COLO668 (cell line): ENCODE measurements at regions not wholly inside any gene's neighbourhood (a gene's known extent, or its start where the extent isn't known, plus 50 kb on each side); places are given as distances from the start of the nearest gene placed in this dataset.
"Not testable (repeated sequence)": the region's sequence is repeated elsewhere in the genome, so short reads cannot be mapped to it uniquely, and the experiment has no call there.

Experiments
- DNase-seq: peaks from one replicate; lab custom pipeline; 2025; ENCODE audit not compliant: unreplicated experiment; lab: John Stamatoyannopoulos, UW

DNA sequence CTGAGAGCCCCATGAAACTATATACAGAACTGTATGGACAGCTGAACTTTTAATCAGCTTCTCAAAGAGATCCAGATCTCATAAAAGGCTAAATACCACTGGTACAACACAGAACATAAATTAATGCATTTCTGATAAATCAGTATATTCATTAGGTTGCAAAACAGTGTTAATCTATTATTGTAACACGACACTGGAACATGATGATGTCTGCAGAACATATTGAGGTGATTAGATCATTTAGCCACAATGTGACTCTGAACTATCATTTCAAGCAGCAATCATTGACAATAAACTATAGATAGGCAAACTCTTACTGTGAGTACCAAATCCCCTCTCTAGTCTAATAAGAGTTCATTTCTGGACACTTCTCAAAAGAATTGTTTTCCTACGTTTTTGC lies 50.3 kb downstream of the GASK1B start:
- no peak for DNase-seq

- no peak for DNase-seq
Measured at GRCh38 chr4:158121161-158121579, 51.7 kb downstream of the GASK1B start.

- not testable (repeated sequence) for DNase-seq
Measured at GRCh38 chr4:158120645-158121151, 52.1 kb downstream of the GASK1B start.

- DNase-seq = no peak
Measured at GRCh38 chr4:158112611-158113010, 60.2 kb downstream of the GASK1B start.

DNA sequence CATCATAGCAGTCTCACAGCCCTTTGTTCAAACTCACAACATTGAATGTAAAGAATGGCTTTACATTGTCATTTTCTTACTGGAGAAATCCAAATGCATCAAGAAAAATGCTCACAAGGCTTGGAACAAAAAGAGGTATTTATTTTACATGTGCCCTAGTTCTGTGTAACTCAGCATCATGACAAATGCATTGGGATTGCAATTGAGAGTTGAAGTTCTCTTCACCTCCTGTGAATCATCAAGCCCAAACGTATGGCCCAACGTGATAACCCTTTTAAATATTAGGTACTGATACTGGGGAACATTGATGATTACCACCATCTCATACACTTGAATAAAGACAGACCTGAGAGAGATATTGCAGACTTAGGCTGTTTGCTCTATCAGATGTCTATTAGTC lies 61.6 kb downstream of the GASK1B start:
- no peak for DNase-seq

DNA sequence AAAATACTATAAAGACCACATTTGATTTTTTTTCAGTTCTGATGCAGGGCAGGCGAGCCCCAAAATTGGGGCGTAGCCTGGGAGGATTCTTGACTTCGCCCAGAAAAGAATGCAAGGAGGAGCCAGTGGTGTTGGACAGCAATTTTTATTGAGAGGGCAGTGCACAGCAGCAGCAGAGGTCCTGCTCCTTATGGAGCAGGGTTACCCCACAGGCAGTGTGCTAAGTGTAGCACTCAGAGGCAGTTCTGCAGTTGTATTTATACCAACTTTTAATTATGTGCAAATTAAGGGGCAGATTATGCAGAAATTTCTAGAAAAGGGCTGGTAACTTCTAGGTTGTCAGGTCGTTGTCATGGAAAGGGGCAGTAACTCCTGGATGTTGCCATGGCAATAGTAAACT lies 69.9 kb downstream of the GASK1B start:
- no peak for DNase-seq

DNA sequence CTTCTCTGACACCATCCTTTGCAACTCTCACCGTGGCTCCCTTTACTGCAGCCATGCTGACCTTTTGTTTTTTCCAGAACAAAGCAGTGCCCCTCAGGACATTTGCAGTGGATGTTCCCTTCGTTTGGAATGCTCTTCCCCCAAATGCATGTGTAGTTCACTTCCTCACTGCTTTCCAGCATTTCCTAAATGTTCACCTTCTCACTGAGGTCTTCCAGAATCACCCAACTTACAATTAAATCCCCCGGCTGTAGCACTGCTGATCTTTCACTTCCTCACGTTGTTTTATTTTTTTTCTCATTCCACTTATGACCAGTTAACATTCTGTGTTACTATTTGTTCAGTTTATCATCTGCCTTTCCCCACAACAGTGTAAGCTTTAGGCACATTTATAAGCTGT lies 73.1 kb downstream of the GASK1B start:
- no peak for DNase-seq

DNA sequence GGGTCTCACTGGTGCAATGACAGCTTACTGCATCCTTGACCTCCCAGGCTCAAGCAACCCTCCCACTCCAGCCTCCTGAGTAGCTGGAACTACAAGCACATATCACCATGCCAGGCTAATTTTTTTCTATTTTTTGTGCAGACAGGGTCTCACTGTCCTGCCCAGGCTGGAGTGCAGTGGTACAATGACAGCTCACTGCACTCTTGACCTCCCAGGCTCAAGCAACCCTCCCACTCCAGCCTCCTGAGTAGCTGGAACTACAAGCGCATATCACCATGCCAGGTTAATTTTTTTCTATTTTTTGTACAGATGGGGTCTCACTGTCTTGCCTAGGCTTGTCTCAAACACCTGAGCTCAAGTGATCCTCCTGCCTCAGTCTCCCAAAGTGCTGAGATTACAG lies 74.0 kb downstream of the GASK1B start:
- DNase-seq = no peak

DNA sequence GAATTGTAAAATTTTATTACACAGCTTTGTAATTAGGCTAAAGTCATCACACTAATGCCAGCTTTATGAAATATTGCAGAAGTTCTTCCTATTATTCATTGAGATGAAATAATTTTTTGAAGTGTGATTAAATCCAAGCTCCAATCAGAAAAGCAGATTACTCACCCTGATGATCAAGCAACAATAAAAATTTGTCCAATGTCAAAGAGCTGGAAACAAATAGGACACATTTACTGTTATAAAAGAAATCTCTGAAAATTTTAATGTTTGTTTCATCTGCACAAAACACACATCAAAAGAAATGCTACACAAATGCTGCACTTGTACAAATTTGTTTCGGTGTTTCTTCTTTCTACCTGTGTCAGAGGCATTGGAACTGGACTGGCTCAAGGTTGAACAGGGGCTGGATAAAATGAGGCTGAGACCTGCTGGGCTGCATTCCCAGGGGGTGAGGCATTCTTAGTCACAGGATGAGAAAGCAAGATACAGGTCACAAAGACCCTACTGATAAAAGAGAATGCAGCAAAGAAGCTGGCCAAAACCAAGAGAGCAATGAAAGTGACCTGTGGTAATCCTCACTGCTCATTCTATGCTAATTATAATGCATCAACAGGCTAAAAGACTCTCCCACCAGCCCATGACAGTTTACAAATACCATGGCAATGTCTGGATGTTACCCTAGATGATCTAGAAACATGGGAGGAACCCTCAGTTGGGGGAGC lies 78.3 kb downstream of the GASK1B start:
- no peak for DNase-seq

GRCh38 chr4:158090323-158090722 lies 82.5 kb downstream of the GASK1B start:
- no peak for DNase-seq

GRCh38 chr4:158089897-158090296 lies 82.9 kb downstream of the GASK1B start:
- DNase-seq = not testable (repeated sequence)

DNA sequence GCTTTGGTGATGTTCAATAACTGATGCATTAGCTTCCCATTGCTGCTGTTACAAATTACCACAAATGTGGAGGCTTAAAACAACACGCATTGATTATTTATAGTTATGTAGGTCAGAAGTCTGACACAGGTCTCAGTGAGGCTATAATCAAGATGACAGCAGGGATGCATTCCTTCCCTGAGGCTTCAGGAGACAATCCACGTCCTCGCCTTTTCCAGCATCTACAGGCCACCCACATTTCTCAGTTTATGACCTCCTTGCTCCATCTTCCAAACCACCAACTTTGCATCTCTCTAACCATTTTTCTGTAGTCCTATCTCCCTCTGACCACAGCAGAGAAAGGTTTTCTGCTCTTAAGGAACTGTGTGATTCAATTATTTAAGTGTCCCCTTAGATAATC lies 92.5 kb downstream of the GASK1B start:
- DNase-seq = no peak

DNA sequence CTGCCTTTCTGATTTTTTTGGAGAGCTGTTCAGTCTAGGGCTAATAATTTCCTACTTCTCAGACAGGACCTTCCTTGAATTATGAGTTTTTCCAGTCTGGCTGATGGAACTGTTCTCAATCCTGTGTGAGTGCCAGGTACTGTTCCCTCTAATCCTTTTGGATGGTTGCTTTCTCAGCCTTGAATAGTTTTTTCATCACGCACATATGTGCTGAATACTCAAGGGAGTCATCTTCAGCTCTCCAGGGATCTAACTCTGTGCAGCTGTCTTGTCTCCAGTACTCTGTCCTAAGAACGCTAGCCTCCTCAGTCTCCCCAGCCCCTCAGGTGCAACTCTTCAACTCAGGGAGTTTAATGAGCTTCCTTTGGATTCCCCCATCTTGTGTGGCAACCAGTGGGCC lies 93.2 kb downstream of the GASK1B start:
- DNase-seq = no peak

GRCh38 chr4:158077835-158078234 lies 95.0 kb downstream of the GASK1B start:
- DNase-seq = no peak

DNA sequence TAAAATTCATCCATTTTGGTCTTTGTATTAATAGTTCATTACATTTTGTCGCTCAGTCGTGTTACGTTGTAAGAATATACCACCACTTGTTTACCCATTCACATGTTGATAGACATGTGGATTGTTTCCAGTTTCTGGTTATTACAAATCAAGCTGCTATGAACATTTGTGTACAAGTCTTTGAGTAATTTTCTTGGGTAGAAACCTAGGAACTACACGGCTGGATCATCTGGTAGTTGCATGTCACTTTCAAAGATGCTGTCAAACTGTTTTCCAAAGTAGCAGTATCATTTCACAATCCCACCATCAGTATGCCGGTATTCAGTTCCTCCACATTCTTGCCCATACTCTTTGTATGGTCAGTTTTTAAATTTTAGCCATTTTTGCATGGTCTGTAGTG lies 98.0 kb downstream of the GASK1B start:
- no peak for DNase-seq

DNA sequence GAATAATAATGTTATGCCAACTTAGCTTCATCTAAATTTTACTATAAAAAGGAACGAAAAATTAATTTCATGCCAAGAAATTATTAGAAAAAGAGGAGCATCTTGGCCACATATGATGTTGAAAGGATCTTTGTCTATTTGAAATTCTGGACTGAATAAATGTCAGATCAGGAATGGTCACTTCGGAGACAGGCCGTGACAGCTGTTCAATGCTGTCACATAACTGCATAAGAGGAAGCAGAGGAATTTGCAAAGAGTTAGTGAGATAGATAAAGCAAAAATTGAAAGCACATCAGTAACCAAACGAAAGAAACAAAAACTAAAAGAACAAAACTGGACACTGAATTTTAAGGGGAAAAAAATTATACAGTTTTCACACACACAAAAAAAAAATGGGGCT lies 100.9 kb downstream of the GASK1B start:
- no peak for DNase-seq

GRCh38 chr4:158068068-158068467 lies 104.8 kb downstream of the GASK1B start:
- no peak for DNase-seq

DNA sequence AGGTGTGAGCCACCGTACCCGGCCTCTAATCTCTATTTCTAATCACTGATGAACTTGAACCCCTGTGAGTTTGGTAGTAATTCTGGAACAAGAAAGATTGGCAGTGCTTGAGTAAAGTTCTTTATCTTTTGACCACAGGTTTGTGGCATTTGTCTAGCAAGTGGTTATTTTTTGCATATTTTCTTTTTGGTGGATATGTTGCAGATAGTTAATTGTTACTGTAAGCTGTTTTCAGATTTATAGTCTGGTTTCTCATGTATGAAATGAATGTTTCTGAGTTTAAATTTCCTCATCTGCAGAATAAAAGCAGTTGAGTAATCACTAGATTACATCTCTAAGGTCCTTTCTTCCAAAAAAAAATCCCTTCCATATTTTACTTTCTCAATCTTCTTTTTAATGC lies 105.2 kb downstream of the GASK1B start:
- no peak for DNase-seq

GRCh38 chr4:158065603-158066002 lies 107.2 kb downstream of the GASK1B start:
- DNase-seq = no peak

GRCh38 chr4:158065176-158065575 lies 107.6 kb downstream of the GASK1B start:
- DNase-seq = no peak

DNA sequence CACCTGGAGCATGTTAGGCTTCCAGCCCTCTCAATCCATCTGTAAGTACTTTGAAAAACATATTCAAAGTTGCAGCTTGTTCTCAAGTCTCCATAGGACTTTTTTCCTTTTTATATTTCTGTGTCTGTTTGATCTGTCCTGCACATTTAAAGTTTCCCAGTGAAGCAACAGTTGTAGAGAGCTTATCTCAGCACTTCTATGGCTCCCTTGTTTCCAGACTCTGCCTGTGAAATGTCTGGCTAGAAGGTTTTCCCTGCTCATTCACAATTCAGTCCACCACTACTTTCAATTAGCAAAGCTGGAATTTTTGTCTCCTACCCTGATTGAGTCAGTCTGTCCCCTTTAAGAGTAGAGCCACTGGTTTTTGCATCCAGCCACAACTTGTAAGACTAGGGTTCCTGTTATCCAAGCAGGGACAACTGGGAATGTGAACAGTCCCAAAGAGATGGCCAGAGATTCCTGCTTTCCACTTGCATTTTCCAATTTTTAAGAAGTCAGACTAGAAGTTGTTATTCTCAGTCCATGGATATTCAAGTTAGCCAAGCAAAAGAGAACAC lies 116.1 kb downstream of the GASK1B start:
- DNase-seq = no peak

DNA sequence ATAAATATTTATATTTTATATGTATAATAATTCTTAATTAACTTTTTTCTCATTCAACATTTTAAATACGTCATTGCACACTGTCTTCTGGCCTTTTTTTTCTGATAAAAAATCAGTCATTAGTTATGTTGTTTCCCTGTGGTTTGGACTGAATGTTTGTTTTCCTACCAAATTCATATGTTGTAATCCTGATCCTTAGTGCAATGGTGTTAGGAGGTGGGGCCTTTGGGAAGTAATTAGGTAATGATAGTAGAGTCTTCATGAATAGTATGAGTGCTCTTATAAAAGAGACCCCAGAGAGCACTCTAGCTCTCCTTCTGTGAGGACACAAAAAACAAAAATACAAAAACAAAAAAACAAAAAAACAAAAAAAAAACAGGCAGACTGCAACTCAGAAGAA lies 117.2 kb downstream of the GASK1B start:
- no peak for DNase-seq

GRCh38 chr4:158053801-158054200 lies 119.0 kb downstream of the GASK1B start:
- no peak for DNase-seq
